Esophagus squamous epithelium (tissue), 4 donors: ENCODE measurements at regions not wholly inside any gene's neighbourhood (a gene's known extent, or its start where the extent isn't known, plus 50 kb on each side); places are given as distances from the start of the nearest gene placed in this dataset.

Experiments used
- POLR2A ChIP-seq, 4 donors: fragments of 450-650 bp; IDR thresholded peaks; one replicate each; pipeline ENCODE4 v1.6.1; 2017; ENCODE audit warnings: antibody characterized with exemption in 4 of 4, mild to moderate bottlenecking in 4 of 4, moderate library complexity in 3 of 4
- TF ChIP-seq, protein P1 (sequence below), 6 experiments: fragments of 450-650 bp in 4 of 6; fragments of 200-600 bp in 2 of 6; sonication (generic) in 2 of 6; IDR thresholded peaks; one replicate each; pipeline ENCODE4 v1.5.1; 2016 to 2019; ENCODE audit warnings: antibody characterized with exemption in 6 of 6, mild to moderate bottlenecking in 4 of 6, moderate library complexity in 4 of 6

DNA sequence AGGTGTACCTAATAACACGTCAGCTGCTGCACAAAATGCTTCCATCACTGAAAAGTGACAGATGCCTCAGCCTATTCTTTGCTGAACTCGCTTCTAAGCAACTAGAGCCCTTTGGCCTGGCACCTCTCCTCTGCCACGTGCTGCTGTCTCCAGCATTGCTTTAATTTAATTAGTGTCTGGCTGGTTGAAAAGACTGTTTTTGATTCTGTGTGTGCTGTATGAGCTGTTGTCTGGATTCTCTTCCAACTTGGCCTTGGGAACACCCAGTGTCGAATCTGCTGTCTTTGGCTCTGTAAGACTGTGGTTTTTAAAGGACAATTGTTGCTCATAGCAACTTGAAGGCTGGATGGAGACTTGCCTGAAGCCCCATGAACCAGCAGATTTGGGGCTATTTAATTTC, 109.5 kb downstream of the PSMG1 start:
- TF ChIP-seq, protein P1, sequence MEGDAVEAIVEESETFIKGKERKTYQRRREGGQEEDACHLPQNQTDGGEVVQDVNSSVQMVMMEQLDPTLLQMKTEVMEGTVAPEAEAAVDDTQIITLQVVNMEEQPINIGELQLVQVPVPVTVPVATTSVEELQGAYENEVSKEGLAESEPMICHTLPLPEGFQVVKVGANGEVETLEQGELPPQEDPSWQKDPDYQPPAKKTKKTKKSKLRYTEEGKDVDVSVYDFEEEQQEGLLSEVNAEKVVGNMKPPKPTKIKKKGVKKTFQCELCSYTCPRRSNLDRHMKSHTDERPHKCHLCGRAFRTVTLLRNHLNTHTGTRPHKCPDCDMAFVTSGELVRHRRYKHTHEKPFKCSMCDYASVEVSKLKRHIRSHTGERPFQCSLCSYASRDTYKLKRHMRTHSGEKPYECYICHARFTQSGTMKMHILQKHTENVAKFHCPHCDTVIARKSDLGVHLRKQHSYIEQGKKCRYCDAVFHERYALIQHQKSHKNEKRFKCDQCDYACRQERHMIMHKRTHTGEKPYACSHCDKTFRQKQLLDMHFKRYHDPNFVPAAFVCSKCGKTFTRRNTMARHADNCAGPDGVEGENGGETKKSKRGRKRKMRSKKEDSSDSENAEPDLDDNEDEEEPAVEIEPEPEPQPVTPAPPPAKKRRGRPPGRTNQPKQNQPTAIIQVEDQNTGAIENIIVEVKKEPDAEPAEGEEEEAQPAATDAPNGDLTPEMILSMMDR (IDR thresholded peaks at IDR 0.05) = no peak
- TF ChIP-seq POLR2A (IDR thresholded peaks at IDR 0.05) = no peak
